Neural progenitor cell (in vitro differentiated cells): ENCODE measurements at regions not wholly inside any gene's neighbourhood (a gene's known extent, or its start where the extent isn't known, plus 50 kb on each side); places are given as distances from the start of the nearest gene placed in this dataset.

Experiments
- DNase-seq: peaks from one replicate; pipeline ENCODE4 v3.0.0-alpha.2; 2016; ENCODE audit warnings: low spot score
- H2AFZ ChIP-seq: fragments of 200-600 bp; sonication (generic); replicated peaks from 2 replicates; pipeline ENCODE4 v1.6.1; 2016; ENCODE audit warnings: antibody characterized with exemption
- H3F3A ChIP-seq: fragments of 200-600 bp; sonication (generic); 2 replicates; pipeline ENCODE4 v1.6.1; 2016; ENCODE audit warnings: antibody characterized with exemption, low read depth
- H3K27ac ChIP-seq: fragments of 200-600 bp; sonication (generic); 2 replicates; pipeline ENCODE4 v1.5.1; 2016; ENCODE audit warnings: mild to moderate bottlenecking
- H3K27me3 ChIP-seq: fragments of 200-600 bp; sonication (generic); 2 replicates; pipeline ENCODE4 v1.6.1; 2016; ENCODE audit warnings: mild to moderate bottlenecking, moderate library complexity
- H3K36me3 ChIP-seq: fragments of 200-600 bp; sonication (generic); 2 replicates; pipeline ENCODE4 v1.5.1; 2016
- H3K4me1 ChIP-seq: fragments of 200-600 bp; sonication (generic); 2 replicates; pipeline ENCODE4 v1.6.1; 2016; ENCODE audit warnings: mixed run types
- H3K4me2 ChIP-seq: fragments of 200-600 bp; sonication (generic); 2 replicates; pipeline ENCODE4 v1.6.1; 2016
- H3K4me3 ChIP-seq: fragments of 200-600 bp; sonication (generic); 2 replicates; pipeline ENCODE4 v1.5.1; 2016
- H3K79me2 ChIP-seq: fragments of 200-600 bp; sonication (generic); 2 replicates; pipeline ENCODE4 v1.6.1; 2016; ENCODE audit warnings: low read depth
- H3K9ac ChIP-seq: fragments of 200-600 bp; sonication (generic); 2 replicates; pipeline ENCODE4 v1.6.1; 2016
- H3K9me3 ChIP-seq: fragments of 200-600 bp; sonication (generic); 2 replicates; pipeline ENCODE4 v1.5.1; 2016; ENCODE audit warnings: low read depth
- H4K20me1 ChIP-seq: fragments of 200-600 bp; sonication (generic); 2 replicates; pipeline ENCODE4 v1.6.1; 2016; ENCODE audit warnings: low read depth
- H3K27ac Mint-ChIP-seq: 3 replicates; pipeline ENCODE4 v1.8.0; 2021; ENCODE audit warnings: mixed read lengths
- H3K27me3 Mint-ChIP-seq: 2 replicates; pipeline ENCODE4 v1.8.0; 2022; ENCODE audit warnings: low read depth, mild to moderate bottlenecking, inconsistent platforms, moderate library complexity, mixed read lengths; ENCODE audit not compliant: insufficient read depth
- H3K36me3 Mint-ChIP-seq: 3 replicates; pipeline ENCODE4 v1.8.0; 2021; ENCODE audit warnings: mixed read lengths
- H3K4me1 Mint-ChIP-seq: 3 replicates; pipeline ENCODE4 v1.8.0; 2021; ENCODE audit warnings: mixed read lengths
- H3K4me3 Mint-ChIP-seq: 3 replicates; pipeline ENCODE4 v1.8.0; 2021; ENCODE audit warnings: mild to moderate bottlenecking, moderate library complexity, mixed read lengths
- H3K9me3 Mint-ChIP-seq: 3 replicates; pipeline ENCODE4 v1.8.0; 2020; ENCODE audit warnings: mixed read lengths
- EZH2 ChIP-seq: fragments of 200-600 bp; sonication (generic); IDR thresholded peaks from 2 replicates; pipeline ENCODE4 v1.6.1; 2017; ENCODE audit warnings: antibody characterized with exemption, mild to moderate bottlenecking, moderate library complexity
- EZH2phosphoT487 ChIP-seq: fragments of 200-600 bp; sonication (generic); IDR thresholded peaks from 2 replicates; pipeline ENCODE4 v1.6.1; 2017; ENCODE audit warnings: antibody characterized with exemption
- TF ChIP-seq, protein P1 (sequence below): fragments of 200-600 bp; sonication (generic); IDR thresholded peaks from 2 replicates; pipeline ENCODE4 v1.5.1; 2017; ENCODE audit warnings: antibody characterized with exemption, mild to moderate bottlenecking

DNA sequence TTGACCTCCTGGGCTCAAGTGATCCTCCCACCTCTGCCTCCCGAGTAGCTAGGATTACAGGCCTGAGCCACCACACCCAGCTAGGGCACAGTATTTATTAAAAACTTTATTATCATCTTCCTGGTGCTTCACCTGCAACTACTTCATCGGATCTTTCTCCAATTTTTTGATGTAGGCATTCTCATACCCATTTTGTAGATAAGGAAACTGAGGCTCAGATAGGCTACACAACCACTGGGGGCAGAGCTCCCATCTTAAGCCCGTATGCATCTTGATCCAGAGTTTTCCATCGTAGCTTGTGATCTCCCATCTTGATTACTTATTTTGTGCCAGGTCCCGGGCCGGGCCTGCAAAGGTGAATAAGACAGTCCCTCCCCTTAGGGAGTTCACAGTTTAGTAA lies 68.1 kb upstream of the BCOR start:
- peaks cover 39% of the 10 kb centered on the region for H3F3A ChIP-seq
- no peak overlapping the region for H3K4me2 ChIP-seq
- no peaks in the 10 kb centered on the region for H3K79me2 ChIP-seq
- no peaks in the 10 kb centered on the region for H3K9me3 ChIP-seq
- TF ChIP-seq EZH2 (no peak), EZH2phosphoT487 (no peak)
- TF ChIP-seq, protein P1, sequence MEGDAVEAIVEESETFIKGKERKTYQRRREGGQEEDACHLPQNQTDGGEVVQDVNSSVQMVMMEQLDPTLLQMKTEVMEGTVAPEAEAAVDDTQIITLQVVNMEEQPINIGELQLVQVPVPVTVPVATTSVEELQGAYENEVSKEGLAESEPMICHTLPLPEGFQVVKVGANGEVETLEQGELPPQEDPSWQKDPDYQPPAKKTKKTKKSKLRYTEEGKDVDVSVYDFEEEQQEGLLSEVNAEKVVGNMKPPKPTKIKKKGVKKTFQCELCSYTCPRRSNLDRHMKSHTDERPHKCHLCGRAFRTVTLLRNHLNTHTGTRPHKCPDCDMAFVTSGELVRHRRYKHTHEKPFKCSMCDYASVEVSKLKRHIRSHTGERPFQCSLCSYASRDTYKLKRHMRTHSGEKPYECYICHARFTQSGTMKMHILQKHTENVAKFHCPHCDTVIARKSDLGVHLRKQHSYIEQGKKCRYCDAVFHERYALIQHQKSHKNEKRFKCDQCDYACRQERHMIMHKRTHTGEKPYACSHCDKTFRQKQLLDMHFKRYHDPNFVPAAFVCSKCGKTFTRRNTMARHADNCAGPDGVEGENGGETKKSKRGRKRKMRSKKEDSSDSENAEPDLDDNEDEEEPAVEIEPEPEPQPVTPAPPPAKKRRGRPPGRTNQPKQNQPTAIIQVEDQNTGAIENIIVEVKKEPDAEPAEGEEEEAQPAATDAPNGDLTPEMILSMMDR: no peak
- Mint-ChIP-seq H3K4me1 (peaks cover 63% of the 10 kb centered on the region), H3K9me3 (peaks cover 9% of the 10 kb centered on the region), H3K36me3 (no peaks in the 10 kb centered on the region), H3K27ac (peak overlapping the region; percentile 80), H3K4me3 (peak overlapping the region; percentile 41), H3K27me3 (peaks cover 13% of the 10 kb centered on the region)
- H2AFZ ChIP-seq: no peak overlapping the region
- no peak overlapping the region for H3K9ac ChIP-seq
- H3K4me1 ChIP-seq: peaks cover 39% of the 10 kb centered on the region
- H4K20me1 ChIP-seq: peaks cover 28% of the 10 kb centered on the region
- no peak overlapping the region for H3K27ac ChIP-seq
- H3K36me3 ChIP-seq: no peaks in the 10 kb centered on the region
- no peak for DNase-seq
- peaks cover 52% of the 10 kb centered on the region for H3K27me3 ChIP-seq
- no peak overlapping the region for H3K4me3 ChIP-seq

DNA sequence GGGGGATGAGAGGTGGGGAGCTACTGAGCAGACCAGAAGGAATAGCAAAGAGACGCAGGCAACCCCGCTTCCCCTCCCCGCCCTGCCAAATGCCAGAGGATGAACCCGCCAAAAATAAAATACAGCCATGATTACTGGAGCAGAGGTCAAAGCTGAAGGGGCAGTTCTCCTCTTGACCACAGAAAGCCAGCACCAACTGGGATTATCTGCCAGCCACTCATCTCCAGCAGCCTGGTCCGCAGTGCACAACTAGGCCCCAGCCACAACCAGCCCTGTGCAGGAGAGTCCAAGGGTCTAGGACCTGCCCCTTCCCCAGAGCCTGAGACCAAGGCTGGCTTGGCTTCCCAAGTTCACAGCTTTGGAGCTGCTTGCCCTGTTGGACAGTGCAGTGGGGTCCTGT lies 67.4 kb upstream of the BCOR start:
- Histone ChIP-seq H3K79me2 (no peaks in the 10 kb centered on the region), H3K36me3 (no peaks in the 10 kb centered on the region), H3K4me2 (no peak overlapping the region), H3K9ac (no peak overlapping the region), H3K4me1 (peaks cover 39% of the 10 kb centered on the region), H3K27me3 (peaks cover 47% of the 10 kb centered on the region), H3K27ac (no peak overlapping the region), H3K4me3 (no peak overlapping the region), H3F3A (peaks cover 32% of the 10 kb centered on the region), H2AFZ (no peak overlapping the region), H3K9me3 (no peaks in the 10 kb centered on the region), H4K20me1 (peaks cover 23% of the 10 kb centered on the region)
- H3K9me3 Mint-ChIP-seq: peaks cover 9% of the 10 kb centered on the region
- TF ChIP-seq, protein P1: no peak
- no peak for TF ChIP-seq EZH2phosphoT487
- no peak for TF ChIP-seq EZH2
- DNase-seq: no peak
- H3K4me3 Mint-ChIP-seq: no peak overlapping the region
- peaks cover 59% of the 10 kb centered on the region for H3K4me1 Mint-ChIP-seq
- H3K27me3 Mint-ChIP-seq: peaks cover 17% of the 10 kb centered on the region
- no peak overlapping the region for H3K27ac Mint-ChIP-seq
- no peaks in the 10 kb centered on the region for H3K36me3 Mint-ChIP-seq

GRCh38 chrX:40164751-40165150 lies 67.0 kb upstream of the BCOR start:
- Histone ChIP-seq H4K20me1 (peaks cover 23% of the 10 kb centered on the region), H3K36me3 (no peaks in the 10 kb centered on the region), H3K79me2 (no peaks in the 10 kb centered on the region), H3K4me3 (no peak overlapping the region), H3K9ac (no peak overlapping the region), H2AFZ (no peak overlapping the region), H3K4me2 (no peak overlapping the region), H3F3A (peaks cover 30% of the 10 kb centered on the region), H3K4me1 (peaks cover 39% of the 10 kb centered on the region), H3K27me3 (peaks cover 47% of the 10 kb centered on the region), H3K9me3 (no peaks in the 10 kb centered on the region), H3K27ac (no peak overlapping the region)
- peaks cover 17% of the 10 kb centered on the region for H3K27me3 Mint-ChIP-seq
- H3K4me1 Mint-ChIP-seq: peaks cover 59% of the 10 kb centered on the region
- peak; percentile 60 for DNase-seq
- H3K4me3 Mint-ChIP-seq: no peak overlapping the region
- H3K27ac Mint-ChIP-seq: no peak overlapping the region
- H3K9me3 Mint-ChIP-seq: peaks cover 9% of the 10 kb centered on the region
- TF ChIP-seq, protein P1: no peak
- no peak for TF ChIP-seq EZH2phosphoT487
- no peak for TF ChIP-seq EZH2
- H3K36me3 Mint-ChIP-seq: no peaks in the 10 kb centered on the region
